ENCODE measurements at regions not wholly inside any gene's neighbourhood (a gene's known extent, or its start where the extent isn't known, plus 50 kb on each side); places are given as distances from the start of the nearest gene placed in this dataset.

- DNase-seq: no peak
Observed at GRCh38 chr7:135828604-135829003, 80.0 kb upstream of the FAM180A start.

DNA sequence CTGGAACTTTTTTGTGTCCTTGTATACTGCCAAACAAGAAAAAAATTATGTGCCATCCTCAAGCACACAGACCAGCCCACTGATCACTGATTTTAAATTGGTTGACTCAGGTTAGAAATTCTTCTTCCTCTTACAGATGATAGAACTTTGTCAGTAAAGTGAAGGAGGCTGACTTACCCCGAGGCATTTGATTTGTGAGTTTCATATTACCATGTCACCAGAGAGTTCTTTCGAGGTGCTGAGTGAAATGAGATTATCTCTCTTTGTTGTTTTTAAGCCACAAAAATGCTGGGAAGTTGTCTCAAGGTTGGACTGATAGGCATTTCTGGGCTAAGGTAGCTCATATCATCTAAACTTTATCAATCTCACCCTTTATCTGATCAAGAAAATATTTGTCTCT lies 78.8 kb upstream of the FAM180A start:
- no peak for DNase-seq

DNA sequence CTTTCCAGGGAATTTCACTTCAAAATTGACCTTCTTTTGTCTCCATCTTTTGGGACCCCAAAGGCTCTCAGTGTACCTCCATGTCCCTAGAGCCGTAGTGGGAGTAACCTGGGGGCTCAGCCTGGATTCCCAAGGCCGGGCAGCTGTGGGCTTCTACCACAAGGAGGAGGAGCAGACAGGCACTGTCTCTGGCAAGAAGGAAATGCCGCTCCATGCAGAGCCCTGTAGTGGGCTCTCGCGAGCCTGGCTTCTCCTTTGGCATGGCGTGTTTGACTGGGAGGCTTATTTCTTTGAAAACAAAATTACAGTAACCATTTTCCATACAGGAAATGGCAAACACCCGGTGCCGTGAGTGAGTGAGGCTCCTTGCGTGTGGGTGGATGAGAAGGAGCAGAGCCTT lies 76.8 kb upstream of the FAM180A start:
- no peak for DNase-seq

GRCh38 chr7:135822376-135822775 lies 73.8 kb upstream of the FAM180A start:
- no peak for DNase-seq

GRCh38 chr7:135817583-135817982 lies 69.0 kb upstream of the FAM180A start:
- peak; percentile 51 for DNase-seq

DNA sequence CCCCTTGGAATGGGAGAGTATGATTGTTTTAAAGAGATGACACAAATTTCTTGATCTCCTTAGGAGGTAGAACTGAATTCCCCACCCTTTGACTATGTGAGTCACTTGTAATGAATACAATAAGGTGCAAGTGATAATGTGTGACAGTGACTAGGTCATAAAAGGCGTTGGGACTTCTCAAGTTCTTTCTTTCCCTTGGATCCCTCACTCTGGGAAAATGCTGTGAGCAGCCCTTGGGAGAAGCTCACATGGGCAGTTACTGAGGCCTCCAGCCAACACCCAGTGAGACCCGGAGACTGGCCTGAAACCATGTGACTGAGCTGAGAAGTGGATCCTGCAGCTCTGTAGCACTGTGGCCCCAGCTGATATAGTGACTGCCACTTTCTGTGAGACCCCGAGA lies 66.4 kb upstream of the FAM180A start:
- no peak for DNase-seq

- DNase-seq: no peak
Observed at GRCh38 chr7:135812148-135812547, 63.5 kb upstream of the FAM180A start.

GRCh38 chr7:135811506-135811905 lies 62.9 kb upstream of the FAM180A start:
- DNase-seq: no peak

GRCh38 chr7:135808206-135808605 lies 59.6 kb upstream of the FAM180A start:
- DNase-seq: no peak

GRCh38 chr7:135803143-135803542 lies 54.5 kb upstream of the FAM180A start:
- no peak for DNase-seq

- DNase-seq: no peak
Observed at GRCh38 chr7:135802697-135803096, 54.1 kb upstream of the FAM180A start.

DNA sequence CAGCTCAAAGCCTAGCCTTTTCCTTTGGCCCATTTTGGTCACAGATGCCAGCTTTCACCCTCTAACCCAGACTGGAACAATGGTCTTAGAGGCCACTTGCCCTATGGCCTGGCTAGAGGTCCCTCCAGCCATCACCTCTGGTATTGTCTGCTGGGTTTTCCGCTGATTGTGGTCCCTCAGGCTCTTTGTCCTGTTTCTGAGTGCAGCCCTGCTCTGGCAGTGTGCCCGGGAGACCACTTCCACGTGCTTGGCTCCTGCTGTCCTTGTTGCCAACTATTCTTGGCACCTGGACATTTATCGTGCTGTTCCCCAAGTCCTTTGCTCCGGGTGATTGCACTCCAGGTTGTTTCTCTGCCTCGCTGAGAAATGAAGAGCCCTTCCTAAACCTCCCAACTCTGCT lies 53.3 kb upstream of the FAM180A start:
- no peak for DNase-seq

GRCh38 chr7:135801045-135801693 lies 52.6 kb upstream of the FAM180A start:
- peak; percentile 67 for DNase-seq

- DNase-seq: no peak
Observed at GRCh38 chr7:135800560-135800959, 51.9 kb upstream of the FAM180A start.

DNA sequence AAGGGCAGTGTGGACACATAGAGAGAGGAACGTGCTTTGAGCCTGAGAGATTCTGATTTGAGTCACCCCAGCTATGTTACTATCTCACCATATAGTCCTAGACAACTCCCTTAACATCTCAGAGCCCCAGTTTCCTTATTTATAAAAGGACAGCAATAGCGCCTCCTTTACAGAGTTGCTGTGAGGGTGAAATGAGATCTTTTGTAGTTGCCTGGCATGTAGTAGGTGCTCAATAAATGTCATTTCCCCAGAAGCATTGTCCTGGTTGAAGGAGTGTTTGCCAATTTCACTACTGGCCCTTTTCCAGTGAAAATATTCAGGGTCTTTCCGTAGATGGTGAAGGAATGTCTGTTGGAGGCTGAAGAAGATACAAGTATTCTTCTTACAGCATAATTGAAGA lies 51.3 kb upstream of the FAM180A start:
- DNase-seq: no peak
